GM12891 (cell line): ENCODE measurements at regions not wholly inside any gene's neighbourhood (a gene's known extent, or its start where the extent isn't known, plus 50 kb on each side); places are given as distances from the start of the nearest gene placed in this dataset.

Experiments
- POLR2A ChIP-seq: IDR thresholded peaks from 2 replicates; pipeline ENCODE4 v1.6.1; 2011; ENCODE audit warnings: low read depth, low read length, control low read depth
- POLR2AphosphoS5 ChIP-seq: IDR thresholded peaks from 2 replicates; pipeline ENCODE4 v1.6.1; 2011; ENCODE audit warnings: low read depth, low read length, control low read depth
- SPI1 ChIP-seq: IDR thresholded peaks from 2 replicates; pipeline ENCODE4 v1.6.1; 2011; ENCODE audit warnings: low read depth, low read length, control low read depth

DNA sequence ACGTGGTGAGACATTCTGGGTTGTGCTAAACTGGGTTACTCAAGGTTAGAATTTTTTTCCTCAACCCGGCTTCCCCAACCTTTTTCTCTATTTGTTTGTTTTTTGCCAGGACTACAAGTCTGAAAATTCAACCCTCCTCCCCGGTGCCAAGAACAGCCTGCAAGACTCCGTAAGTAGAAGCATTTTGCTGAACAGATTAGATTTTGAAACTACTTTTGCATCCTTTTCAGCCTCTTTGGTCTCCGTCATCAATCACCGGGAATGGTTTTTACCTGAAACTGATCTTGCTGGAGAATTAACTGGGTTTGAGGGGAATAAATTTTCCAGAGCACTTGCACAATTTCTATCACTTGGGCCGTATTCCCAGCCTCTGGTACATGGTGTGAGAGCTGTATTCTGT lies 501.2 kb upstream of the EEF2KMT start:
- TF ChIP-seq POLR2A (no peak), POLR2AphosphoS5 (no peak), SPI1 (no peak)
